SK-N-SH (cell line): ENCODE measurements at regions not wholly inside any gene's neighbourhood (a gene's known extent, or its start where the extent isn't known, plus 50 kb on each side); places are given as distances from the start of the nearest gene placed in this dataset.

Experiments used
- CTCF ChIA-PET: fragments of 300-600, 350-600 bp; formaldehyde crosslinking; extraction: SDS; loops from one replicate; lab custom pipeline; 2021; lab: Yijun Ruan, JAX
- POLR2A ChIA-PET: fragments of 350-600 bp; sonication (Branson Sonifier 250); formaldehyde crosslinking; extraction: SDS; loops from one replicate; lab custom pipeline; 2020; ENCODE audit warnings: antibody characterized with exemption, inconsistent platforms; lab: Yijun Ruan, JAX
- DNase-seq: peaks from one replicate; pipeline ENCODE4 v3.0.0; 2012
- H2AFZ ChIP-seq: fragments of 200-600 bp; sonication (generic); 2 replicates; pipeline ENCODE4 v1.8.1; 2016; ENCODE audit warnings: antibody characterized with exemption, mild to moderate bottlenecking, low read depth
- H3F3A ChIP-seq: fragments of 200-600 bp; sonication (generic); replicated peaks from 2 replicates; pipeline ENCODE3; 2016; ENCODE audit warnings: antibody characterized with exemption, mild to moderate bottlenecking; ENCODE audit not compliant: insufficient read depth
- H3K27ac ChIP-seq, 2 experiments: fragments of 200-500 bp in 1 of 2; fragments of 200-600 bp in 1 of 2; sonication (Bioruptor generic) in 1 of 2; sonication (generic), shearing (Covaris generic) in 1 of 2; 2 replicates each; pipeline versions ENCODE4 v1.5.1 to v1.6.1; 2014 to 2016; ENCODE audit warnings: low read depth in 2 of 2, inconsistent platforms in 1 of 2, low read length in 1 of 2, mild to moderate bottlenecking in 1 of 2, mixed read lengths in 1 of 2
- H3K27me3 ChIP-seq: fragments of 200-600 bp; sonication (generic), shearing (Covaris generic); 2 replicates; pipeline ENCODE4 v1.6.1; 2016; ENCODE audit warnings: mixed run types; ENCODE audit not compliant: insufficient read depth
- H3K36me3 ChIP-seq, 2 experiments: fragments of 200-500 bp in 1 of 2; fragments of 200-600 bp in 1 of 2; sonication (Bioruptor generic) in 1 of 2; sonication (generic) in 1 of 2; replicated peaks in 1 of 2; 2 replicates each; pipeline versions ENCODE3 to v1.5.1; 2014 to 2016; ENCODE audit warnings: low read length in 1 of 2, mild to moderate bottlenecking in 1 of 2; ENCODE audit not compliant: insufficient read depth in 2 of 2, control insufficient read depth in 1 of 2
- H3K4me1 ChIP-seq, 2 experiments: fragments of 200-500 bp in 1 of 2; fragments of 200-600 bp in 1 of 2; sonication (Bioruptor generic) in 1 of 2; sonication (generic), shearing (Covaris generic) in 1 of 2; 2 replicates each; pipeline versions ENCODE4 v1.5.1 to v1.6.1; 2014 to 2016; ENCODE audit warnings: low read depth in 1 of 2, low read length in 1 of 2, mixed run types in 1 of 2; ENCODE audit not compliant: insufficient read depth in 2 of 2, control insufficient read depth in 1 of 2
- H3K4me2 ChIP-seq: fragments of 200-600 bp; sonication (generic), shearing (Covaris generic); 2 replicates; pipeline ENCODE4 v1.6.1; 2017; ENCODE audit warnings: mixed run types
- H3K4me3 ChIP-seq, 2 experiments: fragments of 200-500 bp in 1 of 2; fragments of 200-600 bp in 1 of 2; sonication (Bioruptor generic) in 1 of 2; sonication (generic), shearing (Covaris generic) in 1 of 2; 2 replicates each; pipeline versions ENCODE4 v1.5.1 to v1.8.1; 2014 to 2016; ENCODE audit warnings: low read depth in 2 of 2, inconsistent platforms in 1 of 2, low read length in 1 of 2, mild to moderate bottlenecking in 1 of 2, mixed read lengths in 1 of 2, moderate library complexity in 1 of 2
- H3K79me2 ChIP-seq: fragments of 200-600 bp; sonication (generic); 2 replicates; pipeline ENCODE4 v1.8.1; 2017; ENCODE audit warnings: mild to moderate bottlenecking; ENCODE audit not compliant: insufficient read depth
- H3K9ac ChIP-seq: fragments of 200-600 bp; sonication (generic); 2 replicates; pipeline ENCODE4 v1.6.1; 2017; ENCODE audit warnings: mixed run types
- H3K9me2 ChIP-seq: fragments of 200-600 bp; sonication (generic); 2 replicates; pipeline ENCODE4 v1.6.1; 2017; ENCODE audit warnings: mixed run types
- H3K9me3 ChIP-seq: fragments of 200-600 bp; sonication (generic); 2 replicates; pipeline ENCODE4 v1.6.1; 2017; ENCODE audit warnings: mixed run types, mild to moderate bottlenecking, moderate library complexity
- H4K20me1 ChIP-seq: fragments of 200-600 bp; sonication (generic); 2 replicates; pipeline ENCODE4 v1.6.1; 2017; ENCODE audit warnings: mild to moderate bottlenecking, mixed run types; ENCODE audit not compliant: insufficient read depth
- CHD2 ChIP-seq: fragments of 150-350 bp; IDR thresholded peaks from 2 replicates; pipeline ENCODE4 v1.6.1; 2018; ENCODE audit warnings: low read length; ENCODE audit not compliant: partially characterized antibody
- CTCF ChIP-seq: fragments of 200-600 bp; sonication (generic); IDR thresholded peaks from 2 replicates; pipeline ENCODE4 v1.6.1; 2017; ENCODE audit warnings: antibody characterized with exemption, mild to moderate bottlenecking, moderate library complexity
- ELF1 ChIP-seq: IDR thresholded peaks from 2 replicates; pipeline ENCODE4 v1.4.0; 2012
- FOSL2 ChIP-seq: IDR thresholded peaks from 2 replicates; pipeline ENCODE4 v1.4.0; 2012; ENCODE audit warnings: low read depth, mild to moderate bottlenecking, moderate library complexity, borderline replicate concordance
- FOXJ3 ChIP-seq: sonication (generic); formaldehyde crosslinking; IDR thresholded peaks from 2 replicates; pipeline ENCODE4 v1.5.1; 2020; ENCODE audit warnings: mild to moderate bottlenecking, missing genetic modification reagents
- FOXM1 ChIP-seq: IDR thresholded peaks from 2 replicates; pipeline ENCODE4 v1.4.0; 2012; ENCODE audit warnings: low read depth, mild to moderate bottlenecking
- MAX ChIP-seq: IDR thresholded peaks from 2 replicates; pipeline ENCODE4 v1.4.0; 2012; ENCODE audit warnings: low read depth
- MEF2A ChIP-seq: IDR thresholded peaks from 2 replicates; pipeline ENCODE4 v1.4.0; 2012; ENCODE audit warnings: low read depth, borderline replicate concordance
- PBX3 ChIP-seq: IDR thresholded peaks from 2 replicates; pipeline ENCODE4; 2012
- POLR2AphosphoS5 ChIP-seq: IDR thresholded peaks from 2 replicates; pipeline ENCODE4 v1.6.1; 2012; ENCODE audit warnings: low read depth, low read length
- RAD21 ChIP-seq: IDR thresholded peaks from 2 replicates; pipeline ENCODE4 v1.6.1; 2012; ENCODE audit warnings: mild to moderate bottlenecking, low read length
- RCOR1 ChIP-seq: fragments of 150-350 bp; IDR thresholded peaks from 2 replicates; pipeline ENCODE4 v1.6.1; 2017; ENCODE audit warnings: antibody characterized with exemption, low read length
- RFX5 ChIP-seq: IDR thresholded peaks from 2 replicates; pipeline ENCODE4 v1.6.1; 2012; ENCODE audit warnings: mild to moderate bottlenecking, improper control_type of control experiment, low read length
- RXRA ChIP-seq: IDR thresholded peaks from 2 replicates; pipeline ENCODE4 v1.4.0; 2012; ENCODE audit warnings: low read depth, mild to moderate bottlenecking, borderline replicate concordance
- SIN3A ChIP-seq: IDR thresholded peaks from 2 replicates; pipeline ENCODE4 v1.6.1; 2012; ENCODE audit warnings: low read depth, mild to moderate bottlenecking, low read length, moderate library complexity, borderline replicate concordance
- TAF1 ChIP-seq: IDR thresholded peaks from 2 replicates; pipeline ENCODE4 v1.6.1; 2012; ENCODE audit warnings: low read depth, mild to moderate bottlenecking, low read length, moderate library complexity, borderline replicate concordance
- TCF12 ChIP-seq: IDR thresholded peaks from 2 replicates; pipeline ENCODE4 v1.4.0; 2012
- TEAD4 ChIP-seq: IDR thresholded peaks from 2 replicates; pipeline ENCODE4 v1.4.0; 2012; ENCODE audit warnings: mild to moderate bottlenecking, borderline replicate concordance; ENCODE audit not compliant: insufficient read depth
- USF2 ChIP-seq: fragments of 150-350 bp; IDR thresholded peaks from 2 replicates; pipeline ENCODE4 v1.6.1; 2017; ENCODE audit warnings: antibody characterized with exemption, low read length, low read depth, borderline replicate concordance
- YY1 ChIP-seq: IDR thresholded peaks from 2 replicates; pipeline ENCODE4 v1.4.0; 2012; ENCODE audit warnings: low read depth, mild to moderate bottlenecking
- WGBS: methylation state at CpG from one replicate; pipeline ENCODE4 v1.1.6; 2017; ENCODE audit warnings: low lambda C conversion rate; 5-methylcytosine and 5-hydroxymethylcytosine counted together

GRCh38 chr12:111086947-111087700 is 166.7 kb upstream of the MYL2 start:
- Histone ChIP-seq H3K4me3 (no peak overlapping the region), H3K9me2 (no peaks in the 10 kb centered on the region), H3K27me3 (no peaks in the 10 kb centered on the region), H3K27ac (no peak overlapping the region), H3K9me3 (no peaks in the 10 kb centered on the region), H3K36me3 (no peaks in the 10 kb centered on the region), H3F3A (no peaks in the 10 kb centered on the region), H3K4me2 (no peak overlapping the region), H3K79me2 (no peaks in the 10 kb centered on the region), H4K20me1 (no peaks in the 10 kb centered on the region), H3K9ac (no peak overlapping the region), H2AFZ (no peak overlapping the region), H3K4me1 (no peaks in the 10 kb centered on the region)
- POLR2A ChIA-PET, result no interaction called here
- WGBS, result 41% methylated on average over 12 of the region's 12 CpGs
- TF ChIP-seq YY1 (no peak), POLR2AphosphoS5 (no peak), FOXM1 (no peak), TAF1 (no peak), RXRA (no peak), MAX (no peak), PBX3 (no peak), RCOR1 (no peak), SIN3A (no peak), FOXJ3 (no peak), TEAD4 (no peak), TCF12 (no peak), USF2 (no peak), MEF2A (no peak), RFX5 (no peak), RAD21 (no peak), ELF1 (no peak), FOSL2 (no peak), CHD2 (no peak), CTCF (no peak)
- no peak for DNase-seq
- CTCF ChIA-PET, result interaction anchor here (1.1 kb wide), 1 partner anchor 212 kb away, joined by 3 read pairs; no protein-coding TSS in a partner anchor
